ENCODE measurements at regions not wholly inside any gene's neighbourhood (a gene's known extent, or its start where the extent isn't known, plus 50 kb on each side); places are given as distances from the start of the nearest gene placed in this dataset.

DNA sequence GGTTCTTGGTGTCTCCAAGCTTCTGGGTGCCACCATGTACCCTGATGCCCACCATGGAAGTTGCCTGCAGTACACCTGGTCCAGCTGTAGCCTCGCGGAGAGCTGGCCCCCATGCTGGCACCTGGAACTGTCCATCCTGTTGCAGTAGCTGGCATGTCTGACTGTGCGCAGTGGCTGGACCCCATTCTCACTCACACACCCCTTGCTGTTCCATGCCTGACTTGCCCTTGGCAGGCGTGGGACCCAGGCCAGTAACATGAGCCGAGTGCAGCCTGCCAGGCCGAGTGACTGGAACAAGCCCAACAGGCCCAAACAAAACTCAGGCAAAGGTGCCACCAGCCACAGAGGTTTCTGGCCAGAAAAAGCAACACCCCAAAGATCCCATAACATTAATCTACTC is 73.8 kb downstream of the NEURL3 start:
- H3K9me3 Mint-ChIP-seq (ENCODE audit: unreplicated experiment): peaks cover 8% of the 10 kb centered on the region
- H3K36me3 Mint-ChIP-seq (ENCODE audit: insufficient read depth, unreplicated experiment): no peaks in the 10 kb centered on the region
- CTCF ChIA-PET: interaction anchor here (0.6 to 0.9 kb wide), 2 partner anchors 36 to 79 kb away, joined by 3 read pairs; no protein-coding TSS in a partner anchor
- DNase-seq (ENCODE audit: unreplicated experiment): no peak
- no peaks in the 10 kb centered on the region for H3K27me3 Mint-ChIP-seq (ENCODE audit: insufficient read depth, unreplicated experiment)
- H3K27ac Mint-ChIP-seq (ENCODE audit: low read depth, unreplicated experiment): no peak overlapping the region
- H3K4me1 Mint-ChIP-seq (ENCODE audit: insufficient read depth, unreplicated experiment): peaks cover 10% of the 10 kb centered on the region
- POLR2A ChIA-PET: no interaction called here
- no TSS peak for BruUV-seq (replicated peaks)
- H3K4me3 Mint-ChIP-seq (ENCODE audit: unreplicated experiment): no peak overlapping the region
- TF ChIP-seq, protein P1, sequence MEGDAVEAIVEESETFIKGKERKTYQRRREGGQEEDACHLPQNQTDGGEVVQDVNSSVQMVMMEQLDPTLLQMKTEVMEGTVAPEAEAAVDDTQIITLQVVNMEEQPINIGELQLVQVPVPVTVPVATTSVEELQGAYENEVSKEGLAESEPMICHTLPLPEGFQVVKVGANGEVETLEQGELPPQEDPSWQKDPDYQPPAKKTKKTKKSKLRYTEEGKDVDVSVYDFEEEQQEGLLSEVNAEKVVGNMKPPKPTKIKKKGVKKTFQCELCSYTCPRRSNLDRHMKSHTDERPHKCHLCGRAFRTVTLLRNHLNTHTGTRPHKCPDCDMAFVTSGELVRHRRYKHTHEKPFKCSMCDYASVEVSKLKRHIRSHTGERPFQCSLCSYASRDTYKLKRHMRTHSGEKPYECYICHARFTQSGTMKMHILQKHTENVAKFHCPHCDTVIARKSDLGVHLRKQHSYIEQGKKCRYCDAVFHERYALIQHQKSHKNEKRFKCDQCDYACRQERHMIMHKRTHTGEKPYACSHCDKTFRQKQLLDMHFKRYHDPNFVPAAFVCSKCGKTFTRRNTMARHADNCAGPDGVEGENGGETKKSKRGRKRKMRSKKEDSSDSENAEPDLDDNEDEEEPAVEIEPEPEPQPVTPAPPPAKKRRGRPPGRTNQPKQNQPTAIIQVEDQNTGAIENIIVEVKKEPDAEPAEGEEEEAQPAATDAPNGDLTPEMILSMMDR (IDR thresholded peaks at IDR 0.05; ENCODE audit: unreplicated experiment): no peak
- intact Hi-C loops (cut with micrococcal nuclease): no loop called here

DNA sequence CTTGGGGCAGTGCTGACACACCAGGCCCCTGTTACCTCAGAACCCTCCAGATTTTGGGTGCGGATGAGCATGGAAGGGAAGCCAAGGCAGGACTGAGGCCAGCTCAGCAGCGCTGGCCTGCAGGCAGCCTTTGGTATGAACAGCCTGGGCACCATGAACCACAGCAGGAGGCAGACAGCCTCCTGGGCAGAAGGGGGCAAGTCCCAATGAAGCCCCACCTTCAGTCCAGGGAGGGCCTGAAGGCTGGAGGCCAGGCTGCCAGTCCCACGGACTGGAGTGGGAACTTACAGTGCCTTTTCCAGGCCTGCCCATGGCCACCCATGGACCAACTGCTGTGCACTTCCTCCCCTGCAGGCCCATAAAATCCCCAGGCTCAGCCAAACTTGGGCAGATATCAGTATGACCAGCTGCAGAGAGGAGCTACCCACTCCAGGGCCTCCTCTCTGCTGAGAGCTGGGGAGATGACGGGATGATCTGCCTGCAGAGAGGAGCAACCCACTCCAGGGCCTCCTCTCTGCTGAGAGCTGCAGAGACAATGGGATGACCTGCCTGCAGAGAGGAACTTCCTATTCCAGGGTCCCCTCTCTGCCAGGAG is 74.7 kb downstream of the NEURL3 start:
- intact Hi-C loops (cut with micrococcal nuclease): no loop called here
- TF ChIP-seq, protein P1 (IDR thresholded peaks at IDR 0.05; ENCODE audit: unreplicated experiment): no peak
- Mint-ChIP-seq H3K4me3 (ENCODE audit: unreplicated experiment) (no peak overlapping the region), H3K27ac (ENCODE audit: low read depth, unreplicated experiment) (no peak overlapping the region), H3K9me3 (ENCODE audit: unreplicated experiment) (peaks cover 8% of the 10 kb centered on the region), H3K4me1 (ENCODE audit: insufficient read depth, unreplicated experiment) (peaks cover 10% of the 10 kb centered on the region), H3K27me3 (ENCODE audit: insufficient read depth, unreplicated experiment) (no peaks in the 10 kb centered on the region), H3K36me3 (ENCODE audit: insufficient read depth, unreplicated experiment) (no peaks in the 10 kb centered on the region)
- no TSS peak for BruUV-seq (replicated peaks)
- DNase-seq (ENCODE audit: unreplicated experiment): no peak
- ChIA-PET POLR2A (no interaction called here), CTCF (interaction anchor here (0.5 to 0.9 kb wide), 3 partner anchors 29 to 80 kb away, joined by 3 read pairs; no protein-coding TSS in a partner anchor)

DNA sequence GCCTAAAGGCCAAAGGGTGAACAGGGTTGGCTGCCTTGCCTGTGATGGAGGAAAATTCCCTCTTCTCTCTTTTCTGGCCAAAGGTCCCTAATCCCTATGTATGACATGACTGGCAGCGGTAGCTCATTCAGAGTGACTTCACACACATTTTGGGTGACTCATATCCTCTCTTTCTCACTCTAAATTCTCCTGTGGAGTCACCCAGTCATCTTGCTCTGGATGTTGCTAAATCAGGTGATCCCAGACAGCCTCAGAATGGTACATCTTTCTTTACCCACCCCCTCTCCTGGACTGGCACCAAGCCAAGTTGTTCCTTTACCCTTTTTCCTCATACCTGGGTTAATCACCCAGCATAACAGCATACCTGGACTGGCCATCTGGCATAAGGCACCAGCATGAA is 77.2 kb downstream of the NEURL3 start:
- H3K36me3 Mint-ChIP-seq (ENCODE audit: insufficient read depth, unreplicated experiment): no peaks in the 10 kb centered on the region
- POLR2A ChIA-PET: no interaction called here
- TF ChIP-seq, protein P1 (IDR thresholded peaks at IDR 0.05; ENCODE audit: unreplicated experiment): no peak
- DNase-seq (ENCODE audit: unreplicated experiment): peak; percentile 95
- intact Hi-C loops (cut with micrococcal nuclease): no loop called here
- peaks cover 10% of the 10 kb centered on the region for H3K4me1 Mint-ChIP-seq (ENCODE audit: insufficient read depth, unreplicated experiment)
- H3K9me3 Mint-ChIP-seq (ENCODE audit: unreplicated experiment): no peaks in the 10 kb centered on the region
- peak overlapping the region; percentile 60 for H3K27ac Mint-ChIP-seq (ENCODE audit: low read depth, unreplicated experiment)
- no peaks in the 10 kb centered on the region for H3K27me3 Mint-ChIP-seq (ENCODE audit: insufficient read depth, unreplicated experiment)
- no TSS peak for BruUV-seq (replicated peaks)
- H3K4me3 Mint-ChIP-seq (ENCODE audit: unreplicated experiment): no peak overlapping the region
- CTCF ChIA-PET: interaction anchor here (0.6 to 1.8 kb wide), 4 partner anchors 18 to 253 kb away, joined by 3 to 10 read pairs (median 4); no protein-coding TSS in a partner anchor

DNA sequence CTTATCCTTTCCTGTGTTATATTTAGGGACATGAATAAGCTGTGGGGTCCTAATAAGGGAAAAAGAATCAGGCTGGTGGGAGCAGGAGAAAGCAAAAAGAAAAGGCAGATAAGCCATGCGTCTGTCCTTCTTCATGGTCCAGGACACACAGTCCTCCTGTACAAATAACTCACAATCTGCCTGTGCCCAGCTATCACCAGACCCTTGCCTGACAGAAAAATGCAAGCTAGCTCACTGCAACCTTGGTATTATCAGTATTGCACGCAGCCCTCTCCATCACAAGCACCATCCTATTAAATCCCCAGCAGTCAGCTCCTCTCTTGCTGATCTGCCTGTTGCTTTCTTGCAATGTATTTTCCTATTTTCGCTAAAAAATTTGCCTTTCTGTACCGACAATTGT is 78.0 kb downstream of the NEURL3 start:
- Mint-ChIP-seq H3K4me1 (ENCODE audit: insufficient read depth, unreplicated experiment) (peaks cover 10% of the 10 kb centered on the region), H3K36me3 (ENCODE audit: insufficient read depth, unreplicated experiment) (no peaks in the 10 kb centered on the region), H3K27me3 (ENCODE audit: insufficient read depth, unreplicated experiment) (no peaks in the 10 kb centered on the region), H3K27ac (ENCODE audit: low read depth, unreplicated experiment) (peak overlapping the region; percentile 60), H3K4me3 (ENCODE audit: unreplicated experiment) (no peak overlapping the region), H3K9me3 (ENCODE audit: unreplicated experiment) (no peaks in the 10 kb centered on the region)
- BruUV-seq (replicated peaks): no TSS peak
- DNase-seq (ENCODE audit: unreplicated experiment): no peak
- ChIA-PET POLR2A (no interaction called here), CTCF (interaction anchor here (1.0 to 1.5 kb wide), 3 partner anchors 20 to 253 kb away, joined by 3 to 10 read pairs (median 4); no protein-coding TSS in a partner anchor)
- TF ChIP-seq, protein P1 (IDR thresholded peaks at IDR 0.05; ENCODE audit: unreplicated experiment): no peak
- intact Hi-C loops (cut with micrococcal nuclease): no loop called here
